Peyer's patch (tissue), 4 donors: ENCODE measurements at regions not wholly inside any gene's neighbourhood (a gene's known extent, or its start where the extent isn't known, plus 50 kb on each side); places are given as distances from the start of the nearest gene placed in this dataset.

Experiments
- CTCF ChIP-seq, 6 experiments: fragments of 450-650 bp in 4 of 6; fragments of 200-600 bp in 2 of 6; sonication (generic) in 1 of 6; IDR thresholded peaks; one replicate each; pipeline ENCODE4 v1.5.1; 2017 to 2019; ENCODE audit warnings: antibody characterized with exemption in 6 of 6, mild to moderate bottlenecking in 3 of 6, moderate library complexity in 1 of 6
- POLR2A ChIP-seq, 2 donors: fragments of 450-650 bp; IDR thresholded peaks; one replicate each; pipeline ENCODE4 v1.5.1; 2017; ENCODE audit warnings: antibody characterized with exemption in 2 of 2, mild to moderate bottlenecking in 2 of 2, moderate library complexity in 2 of 2

DNA sequence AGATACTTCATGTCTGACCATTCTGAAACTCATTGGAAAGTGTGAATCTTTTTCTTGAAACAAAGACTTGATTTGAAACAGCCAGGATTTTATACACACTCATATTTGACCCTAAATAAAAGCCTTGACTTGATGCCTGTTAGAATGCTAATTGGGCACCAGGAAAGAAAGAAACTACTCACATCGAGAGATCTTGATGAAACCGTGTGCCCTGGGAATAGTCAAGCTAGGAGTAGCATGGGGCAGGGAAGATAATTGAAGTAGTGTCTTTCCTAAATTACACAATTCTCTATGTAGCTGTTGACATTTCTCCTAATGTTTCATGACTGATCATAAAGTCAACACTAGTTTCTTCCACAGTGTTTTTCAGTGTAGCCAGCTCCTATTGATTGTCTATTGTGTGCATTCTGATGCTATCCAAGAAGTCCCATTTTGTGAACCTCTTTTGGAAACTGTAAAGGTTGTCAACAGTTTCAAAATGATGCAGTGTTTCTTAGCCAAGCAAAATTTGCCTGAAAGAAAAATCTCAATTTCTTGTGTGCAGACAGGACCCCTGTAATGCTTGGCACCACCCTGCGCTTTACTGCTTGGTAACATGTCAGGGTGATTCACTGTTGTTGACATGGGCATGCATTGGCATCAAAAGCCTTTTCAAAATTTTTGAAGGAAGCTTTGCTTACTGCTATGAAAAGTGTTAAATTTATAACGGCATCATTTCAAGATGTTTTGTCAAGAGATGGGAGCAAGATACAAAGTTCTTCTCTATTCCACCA, 52.5 kb upstream of the OTOL1 start:
- no peak for TF ChIP-seq CTCF (IDR thresholded peaks at IDR 0.05)
- no peak for TF ChIP-seq POLR2A (IDR thresholded peaks at IDR 0.05)
